Esophagus mucosa (tissue), 1 donor: ENCODE measurements at regions not wholly inside any gene's neighbourhood (a gene's known extent, or its start where the extent isn't known, plus 50 kb on each side); places are given as distances from the start of the nearest gene placed in this dataset.
"Not testable (repeated sequence)": the region's sequence is repeated elsewhere in the genome, so short reads cannot be mapped to it uniquely, and the experiment has no call there.

Experiments used
- ATAC-seq: fragments of 200-7000 bp; cut with Tn5 transposase; one replicate; pipeline ENCODE4 v1.9.1; 2020
- donor health status: DM: yes; HTN: yes; CAD: no.

- not testable (repeated sequence) for ATAC-seq
Measured at GRCh38 chr7:13817230-13817629, 172.2 kb downstream of the ETV1 start.

- ATAC-seq: no peak
Measured at GRCh38 chr7:13821152-13821787, 168.2 kb downstream of the ETV1 start.

GRCh38 chr7:13822678-13823077 lies 166.8 kb downstream of the ETV1 start:
- no peak for ATAC-seq

- no peak for ATAC-seq
Measured at GRCh38 chr7:13826752-13827151, 162.7 kb downstream of the ETV1 start.

DNA sequence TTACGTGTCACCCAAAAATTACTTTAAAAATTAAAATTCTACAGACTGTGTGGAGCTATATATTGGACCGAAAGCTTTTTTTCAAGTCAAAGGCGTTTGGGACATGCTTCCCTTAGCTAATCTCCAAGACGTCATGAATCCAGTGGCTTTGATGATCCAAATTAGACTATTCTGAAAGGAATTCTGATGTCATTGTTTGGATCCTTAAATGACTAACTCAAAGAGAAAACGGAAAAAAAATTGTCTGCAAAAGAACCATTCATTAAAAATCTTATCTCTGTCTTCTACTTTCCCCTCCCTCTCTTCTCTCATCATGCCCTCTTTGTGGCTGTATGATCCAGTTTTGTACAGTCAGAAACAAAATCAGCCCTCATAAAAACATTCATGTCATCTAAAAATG lies 161.8 kb downstream of the ETV1 start:
- ATAC-seq: no peak

DNA sequence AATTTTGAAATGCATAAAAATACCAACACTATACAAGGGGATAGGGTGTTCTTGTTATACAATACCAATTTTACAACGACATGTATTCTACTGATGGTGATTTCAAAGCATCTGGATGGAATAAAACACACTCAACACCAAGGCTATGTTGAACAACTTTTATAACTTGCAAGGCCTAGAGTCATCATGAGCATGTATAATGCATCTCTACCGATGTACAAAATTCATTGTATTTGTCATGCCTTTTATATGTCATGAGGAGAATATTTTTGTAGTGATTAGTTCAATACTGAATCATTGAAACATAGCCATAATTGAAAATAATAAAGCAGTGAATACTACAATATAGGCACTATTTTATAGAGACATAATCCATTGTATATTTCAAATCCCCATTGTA lies 160.2 kb downstream of the ETV1 start:
- no peak for ATAC-seq

GRCh38 chr7:13829914-13830900 lies 159.3 kb downstream of the ETV1 start:
- no peak for ATAC-seq

GRCh38 chr7:13832346-13832745 lies 157.1 kb downstream of the ETV1 start:
- ATAC-seq: no peak

DNA sequence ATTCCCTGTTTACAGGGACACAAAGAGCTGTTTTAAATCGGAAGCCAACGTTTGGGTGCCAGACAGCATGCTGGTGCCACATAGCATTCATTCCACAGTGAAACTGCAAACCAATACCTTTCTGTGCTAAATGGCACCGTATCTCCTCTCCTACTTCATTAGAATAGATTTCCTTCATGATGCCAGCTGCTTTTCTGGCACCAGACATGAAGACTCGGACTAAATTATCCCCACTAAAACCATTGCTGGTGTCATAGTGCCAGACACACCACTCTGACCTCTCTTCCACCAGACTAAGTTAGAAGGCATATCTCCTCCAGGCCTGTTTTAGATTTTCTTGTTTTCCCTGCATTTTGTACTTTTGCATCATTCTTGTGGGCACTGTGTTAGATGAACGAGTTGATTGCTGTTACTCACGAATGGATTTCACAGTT lies 155.1 kb downstream of the ETV1 start:
- ATAC-seq: no peak

DNA sequence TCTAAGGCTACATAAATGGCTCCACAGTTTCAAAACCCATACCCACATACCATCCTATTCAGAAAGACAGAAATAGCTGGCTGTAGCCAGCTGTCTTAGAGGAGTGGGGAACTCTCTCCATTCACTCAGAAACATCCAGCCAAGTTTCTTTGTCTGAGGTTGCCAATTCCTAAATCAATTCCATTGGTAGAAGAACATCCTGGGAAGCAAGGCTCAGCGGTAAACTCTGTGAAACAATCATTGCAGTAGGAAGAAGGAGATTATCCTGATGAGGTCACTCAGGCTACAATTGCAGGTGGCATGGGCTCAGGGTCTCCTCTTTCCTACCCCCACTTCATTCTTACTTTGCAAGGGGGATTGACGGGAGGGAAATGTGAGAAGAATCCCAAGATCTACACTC lies 154.0 kb downstream of the ETV1 start:
- ATAC-seq: no peak

DNA sequence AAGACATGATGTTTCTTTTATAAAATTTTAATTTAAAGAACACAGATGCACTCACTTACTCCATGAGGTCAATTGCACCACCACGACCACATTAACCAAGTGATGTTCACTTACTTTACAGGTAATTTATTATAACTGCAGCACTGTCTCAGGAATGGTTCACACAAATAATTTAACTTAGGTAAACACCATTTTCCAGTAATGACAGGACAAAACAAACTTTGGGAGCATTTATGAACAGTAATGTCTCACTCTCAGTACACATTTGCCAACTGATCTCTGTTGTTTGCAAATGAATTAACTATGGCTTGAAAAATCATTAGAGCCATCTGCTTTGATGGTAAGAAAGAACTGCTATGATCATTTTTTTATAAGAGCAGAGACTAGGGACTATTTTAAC lies 150.4 kb downstream of the ETV1 start:
- ATAC-seq: no peak
